NOMO-1 (cell line): ENCODE measurements at regions not wholly inside any gene's neighbourhood (a gene's known extent, or its start where the extent isn't known, plus 50 kb on each side); places are given as distances from the start of the nearest gene placed in this dataset.

ENCODE experiments used
- DNase-seq, 2 experiments: peaks; one replicate each; lab custom pipeline; 2025; ENCODE audit not compliant: unreplicated experiment in 2 of 2; lab: John Stamatoyannopoulos, UW

- no peak for DNase-seq
Measured at GRCh38 chr14:105838591-105839424, 312.4 kb downstream of the TMEM121 start.

DNA sequence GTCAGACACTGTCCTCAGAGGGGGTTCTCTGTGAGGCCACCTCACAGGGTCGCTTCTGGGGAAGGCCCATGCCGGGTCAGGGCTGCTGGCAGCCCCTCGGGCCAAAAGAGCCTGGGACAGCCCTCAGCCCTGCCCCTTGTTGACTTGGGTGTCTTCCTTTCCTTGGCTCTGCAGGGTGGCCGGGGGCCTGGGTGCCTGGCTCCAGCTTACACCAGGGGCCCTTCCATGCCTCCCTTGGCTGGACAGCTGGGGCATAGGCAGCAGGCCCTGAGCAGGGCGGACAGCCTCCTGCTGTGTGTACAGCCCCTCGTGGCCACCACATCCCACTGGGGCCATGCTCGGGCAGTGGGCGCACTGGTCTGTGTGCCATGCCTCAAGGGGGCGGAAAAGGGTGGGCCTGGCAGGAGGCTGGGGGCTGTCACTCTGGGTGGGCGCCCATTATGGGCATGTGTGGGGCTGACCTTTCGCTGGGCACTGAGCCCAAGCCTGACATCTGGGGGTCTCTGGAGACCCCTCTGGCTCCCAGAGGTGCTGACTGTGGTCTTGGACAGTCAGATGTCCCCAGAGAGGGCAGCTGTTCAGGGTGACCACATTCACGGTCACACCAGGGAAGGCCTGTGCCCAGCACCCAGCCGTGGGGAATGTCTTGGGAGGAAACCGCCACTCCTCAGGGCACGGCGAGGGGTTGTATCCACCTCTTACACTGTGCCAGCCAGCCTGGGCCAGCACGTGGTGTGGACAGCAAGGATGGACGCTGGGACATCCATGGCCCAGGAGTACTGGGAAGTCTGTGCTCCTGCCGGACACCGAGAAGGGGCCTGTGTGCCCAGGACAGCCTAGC, 313.3 kb downstream of the TMEM121 start:
- no peak for DNase-seq

DNA sequence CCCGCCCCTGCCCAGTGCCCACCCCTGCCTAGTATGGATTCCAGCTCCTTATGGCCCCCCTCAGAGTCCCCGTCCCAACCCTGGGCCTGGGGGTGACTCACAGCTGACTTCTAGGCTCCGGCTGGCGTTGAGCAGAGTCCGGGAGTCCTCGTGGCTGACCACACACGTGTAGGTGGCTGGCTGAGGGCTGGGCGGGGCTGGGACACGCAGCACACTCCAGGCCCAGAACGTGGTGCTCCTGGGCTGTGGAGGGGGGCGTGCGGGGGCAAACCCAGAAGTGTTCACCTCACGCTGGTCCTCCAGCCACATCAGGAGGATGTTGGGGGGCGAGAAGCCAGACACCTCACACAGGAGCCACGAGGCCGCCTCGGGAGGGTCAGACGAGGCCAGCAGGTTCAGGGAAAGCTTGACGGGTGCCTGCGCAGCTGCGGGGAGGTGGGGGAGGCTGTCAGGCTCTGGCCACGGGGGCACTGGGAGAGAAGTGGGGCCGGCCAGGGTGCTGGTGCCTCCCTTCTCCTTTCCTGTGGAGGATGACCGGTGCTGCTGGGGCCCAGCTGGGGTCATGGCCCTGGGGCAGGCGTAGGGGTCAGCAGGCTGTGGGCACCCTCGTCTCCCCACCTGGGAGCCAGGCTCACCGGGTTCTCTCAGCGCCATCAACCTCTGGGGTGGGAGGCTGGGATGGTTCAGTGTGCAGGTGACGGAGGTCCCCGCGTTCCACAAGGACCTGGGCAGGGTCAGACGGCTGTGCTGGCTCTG, 314.1 kb downstream of the TMEM121 start:
- no peak for DNase-seq

GRCh38 chr14:105841022-105842009, 314.9 kb downstream of the TMEM121 start:
- peak in 1 of 2 experiments; percentile 5 for DNase-seq

GRCh38 chr14:105842105-105842504, 315.7 kb downstream of the TMEM121 start:
- no peak for DNase-seq

DNA sequence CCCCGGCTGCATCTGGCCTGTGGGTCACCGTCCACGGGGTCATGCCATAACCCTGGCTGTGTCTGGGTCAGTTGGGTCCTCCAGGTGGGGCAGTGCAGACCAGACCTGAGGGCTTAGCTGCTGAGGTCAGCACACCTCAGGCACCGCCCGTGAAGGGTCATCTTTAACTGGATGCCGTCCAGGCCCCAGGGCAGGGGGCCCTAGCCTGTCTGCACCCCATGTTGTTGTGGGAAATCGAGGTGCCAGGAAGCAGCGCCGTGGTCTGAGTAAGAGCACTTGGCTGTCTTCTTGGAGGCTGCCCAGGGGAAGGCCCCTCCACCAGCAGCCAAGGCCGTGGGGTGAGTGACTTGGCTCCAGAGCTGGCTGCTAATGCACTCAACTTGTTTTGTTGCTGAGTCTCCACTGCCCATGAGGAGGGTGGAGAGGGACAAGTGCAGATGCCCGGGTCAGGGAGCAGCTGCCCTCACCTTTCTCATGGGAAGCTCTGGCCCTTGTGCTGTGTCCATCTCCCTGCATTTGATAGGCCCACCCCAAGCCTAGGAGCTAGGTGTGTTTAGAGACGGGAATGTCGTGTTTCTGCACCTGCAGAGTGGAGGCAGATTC, 317.2 kb downstream of the TMEM121 start:
- no peak for DNase-seq

DNA sequence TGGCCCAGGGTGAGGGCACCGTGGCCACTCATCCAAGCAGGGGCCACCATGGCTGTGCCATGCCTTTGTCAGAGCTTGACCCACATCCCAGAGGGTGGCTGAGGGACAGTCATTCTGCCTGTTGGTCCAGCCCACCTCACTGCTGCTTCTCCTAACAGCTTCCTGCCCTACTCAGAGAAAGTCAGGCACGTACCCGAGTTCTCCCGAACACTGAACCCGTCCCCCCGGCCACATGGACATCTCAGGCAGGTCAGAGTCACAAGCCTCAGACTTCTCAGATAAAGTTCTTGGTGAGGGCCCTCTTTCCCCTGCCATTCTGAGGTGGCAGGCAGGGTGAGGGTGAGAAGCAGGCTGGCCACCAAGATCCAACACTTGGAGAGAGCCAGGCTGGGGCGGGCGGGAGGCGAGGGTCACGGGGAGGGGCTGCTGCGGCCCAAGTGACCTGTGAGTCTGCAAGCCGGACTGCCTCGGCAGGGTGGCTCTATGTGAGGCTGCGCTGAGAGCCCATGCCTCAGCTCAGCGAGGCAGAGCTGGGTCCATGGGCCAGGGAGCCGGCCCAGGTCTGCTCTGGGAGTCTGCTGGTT, 317.8 kb downstream of the TMEM121 start:
- DNase-seq, result no peak

GRCh38 chr14:105844810-105845724, 318.7 kb downstream of the TMEM121 start:
- no peak for DNase-seq

DNA sequence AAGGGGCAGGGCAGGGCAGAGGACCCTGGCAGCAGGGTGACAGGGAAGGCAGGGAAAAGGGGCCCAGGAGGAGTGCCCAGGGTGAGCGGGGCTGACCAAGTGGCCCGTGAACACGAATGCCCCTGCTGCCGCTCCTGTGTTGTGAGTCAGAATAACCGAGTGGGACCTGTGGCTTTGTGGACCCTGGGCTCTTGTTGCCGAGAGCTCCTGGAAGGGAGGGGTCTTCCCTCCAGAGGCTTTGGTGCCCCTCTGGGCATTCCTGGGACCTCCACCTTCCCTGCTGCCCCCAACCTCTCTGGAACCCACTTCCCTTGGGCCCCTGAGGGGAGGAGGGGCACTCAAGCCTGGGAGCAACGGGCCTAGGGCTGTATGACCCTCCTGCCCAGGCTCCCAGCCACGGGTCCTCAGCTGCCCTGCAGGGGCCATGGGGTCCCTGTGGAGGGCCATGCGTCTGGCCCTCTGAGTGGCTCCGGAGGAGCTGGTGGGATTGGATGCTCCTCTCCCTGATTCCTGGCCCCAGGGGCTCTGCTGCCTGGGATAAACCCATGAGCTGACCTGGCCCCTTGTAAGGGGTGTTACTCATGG, 319.4 kb downstream of the TMEM121 start:
- no peak for DNase-seq

DNA sequence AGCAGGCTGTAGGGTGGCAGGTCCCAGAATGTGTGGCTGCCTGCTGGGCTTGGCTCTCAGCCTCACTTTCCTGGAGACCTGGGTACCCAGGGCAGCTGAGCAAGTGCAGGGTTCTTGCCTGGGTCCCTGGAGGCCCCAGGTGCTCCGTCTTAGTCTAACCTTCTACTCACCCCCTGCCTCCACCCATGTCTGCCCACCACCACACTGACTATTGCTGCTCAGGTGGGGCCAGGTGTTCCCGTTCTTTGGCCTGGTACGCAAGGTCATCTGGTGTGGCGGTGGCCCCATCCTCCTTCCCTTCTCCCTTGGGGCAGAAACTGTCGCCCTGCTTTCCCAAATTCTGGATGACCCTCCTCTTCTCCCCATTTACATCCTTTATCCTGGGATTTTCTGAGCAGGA, 319.9 kb downstream of the TMEM121 start:
- no peak for DNase-seq

DNA sequence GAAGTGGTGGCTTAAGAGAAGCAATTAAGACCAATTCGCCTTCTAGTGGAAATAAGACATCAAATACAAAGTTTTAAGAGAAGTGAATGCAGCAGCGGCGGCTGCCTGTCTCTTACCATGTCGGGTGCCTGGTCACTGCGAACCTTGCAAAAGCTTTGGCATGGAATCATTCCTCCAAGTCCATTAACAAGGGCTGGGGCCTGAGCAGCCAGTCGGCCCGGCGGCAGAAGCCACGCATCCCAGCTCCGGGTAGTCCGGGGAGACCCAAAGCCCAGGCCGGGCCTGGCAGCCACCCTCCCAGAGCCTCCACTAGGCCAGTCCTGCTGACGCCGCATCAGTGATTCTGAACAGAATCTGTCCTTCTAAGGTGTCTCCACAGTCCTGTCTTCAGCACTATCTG, 321.0 kb downstream of the TMEM121 start:
- no peak for DNase-seq

GRCh38 chr14:105848570-105848969, 322.2 kb downstream of the TMEM121 start:
- no peak for DNase-seq

DNA sequence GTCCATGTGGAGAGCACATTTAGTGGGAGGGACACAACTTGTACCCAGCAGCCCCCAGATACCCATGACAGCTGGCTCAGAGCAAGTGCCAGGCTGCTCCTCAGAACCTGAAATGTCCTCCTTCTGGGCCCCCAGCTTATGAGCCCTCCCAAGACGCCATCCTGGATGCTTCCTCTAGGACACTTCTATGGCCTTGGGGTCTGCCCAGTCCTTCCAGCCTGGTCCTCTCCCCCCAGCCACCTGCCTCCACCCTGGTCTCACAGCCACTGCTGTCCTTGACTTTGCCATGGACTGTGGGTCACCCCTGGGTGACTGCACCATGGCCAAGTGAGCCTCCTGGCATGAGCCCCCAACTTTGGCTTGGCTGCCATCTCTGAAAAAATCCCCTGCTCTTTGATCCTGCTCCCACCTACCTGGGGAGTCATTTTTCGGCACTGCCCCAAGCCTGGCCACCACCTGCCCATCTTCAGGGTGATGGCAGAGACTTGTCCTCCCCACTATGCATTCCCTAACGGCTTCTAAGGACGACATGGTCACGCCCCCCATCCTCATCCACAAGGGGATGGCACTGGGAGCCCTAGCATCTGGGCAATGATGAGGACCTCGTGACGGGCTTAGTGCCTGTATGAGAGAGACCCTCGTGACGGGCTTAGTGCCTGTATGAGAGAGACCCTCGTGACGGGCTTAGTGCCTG, 323.7 kb downstream of the TMEM121 start:
- no peak for DNase-seq

GRCh38 chr14:105850853-105851581, 324.6 kb downstream of the TMEM121 start:
- no peak for DNase-seq

- no peak for DNase-seq
Measured at GRCh38 chr14:105851716-105852377, 325.5 kb downstream of the TMEM121 start.
